Adrenal gland (tissue), 5 donors: ENCODE measurements at regions not wholly inside any gene's neighbourhood (a gene's known extent, or its start where the extent isn't known, plus 50 kb on each side); places are given as distances from the start of the nearest gene placed in this dataset.

Experiments used
- POLR2A ChIP-seq, 2 donors: fragments of 450-650 bp; IDR thresholded peaks; one replicate each; pipeline ENCODE4 v1.6.1; 2017; ENCODE audit warnings: antibody characterized with exemption in 2 of 2, mild to moderate bottlenecking in 2 of 2, moderate library complexity in 1 of 2
- TF ChIP-seq, protein P1 (sequence below), 6 experiments: fragments of 450-650 bp in 4 of 6; fragments of 200-600 bp in 2 of 6; sonication (generic) in 1 of 6; IDR thresholded peaks; 1 replicate in 5 of 6; 2 replicates in 1 of 6; pipeline versions ENCODE4 v1.5.1 to v1.8.0; 2016 to 2021; ENCODE audit warnings: antibody characterized with exemption in 6 of 6, mild to moderate bottlenecking in 2 of 6, moderate library complexity in 1 of 6
- donor health status: DM: no; HTN: no; CAD: no.

DNA sequence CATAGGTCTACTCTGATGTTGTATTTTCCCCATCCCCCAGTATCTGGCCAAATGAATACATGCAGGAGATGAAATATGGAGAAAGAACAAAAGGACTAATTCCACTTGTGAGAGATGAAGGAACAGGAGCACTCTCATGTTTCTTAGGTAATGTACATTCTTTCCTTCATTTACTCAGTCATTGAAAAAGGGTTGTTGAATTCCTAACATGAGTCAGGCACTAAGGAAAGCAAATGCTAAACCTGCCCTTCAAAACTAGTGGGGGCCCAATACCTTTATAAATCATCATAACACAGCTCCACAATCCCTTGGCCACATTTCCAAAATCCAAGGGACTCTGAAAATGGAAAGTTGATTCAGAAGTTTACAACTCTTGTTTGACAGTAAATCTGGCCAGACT, 94.3 kb downstream of the DIRAS3 start:
- TF ChIP-seq, protein P1, sequence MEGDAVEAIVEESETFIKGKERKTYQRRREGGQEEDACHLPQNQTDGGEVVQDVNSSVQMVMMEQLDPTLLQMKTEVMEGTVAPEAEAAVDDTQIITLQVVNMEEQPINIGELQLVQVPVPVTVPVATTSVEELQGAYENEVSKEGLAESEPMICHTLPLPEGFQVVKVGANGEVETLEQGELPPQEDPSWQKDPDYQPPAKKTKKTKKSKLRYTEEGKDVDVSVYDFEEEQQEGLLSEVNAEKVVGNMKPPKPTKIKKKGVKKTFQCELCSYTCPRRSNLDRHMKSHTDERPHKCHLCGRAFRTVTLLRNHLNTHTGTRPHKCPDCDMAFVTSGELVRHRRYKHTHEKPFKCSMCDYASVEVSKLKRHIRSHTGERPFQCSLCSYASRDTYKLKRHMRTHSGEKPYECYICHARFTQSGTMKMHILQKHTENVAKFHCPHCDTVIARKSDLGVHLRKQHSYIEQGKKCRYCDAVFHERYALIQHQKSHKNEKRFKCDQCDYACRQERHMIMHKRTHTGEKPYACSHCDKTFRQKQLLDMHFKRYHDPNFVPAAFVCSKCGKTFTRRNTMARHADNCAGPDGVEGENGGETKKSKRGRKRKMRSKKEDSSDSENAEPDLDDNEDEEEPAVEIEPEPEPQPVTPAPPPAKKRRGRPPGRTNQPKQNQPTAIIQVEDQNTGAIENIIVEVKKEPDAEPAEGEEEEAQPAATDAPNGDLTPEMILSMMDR (IDR thresholded peaks at IDR 0.05) = no peak
- no peak for TF ChIP-seq POLR2A (IDR thresholded peaks at IDR 0.05)
